ENCODE measurements at regions not wholly inside any gene's neighbourhood (a gene's known extent, or its start where the extent isn't known, plus 50 kb on each side); places are given as distances from the start of the nearest gene placed in this dataset.

DNA sequence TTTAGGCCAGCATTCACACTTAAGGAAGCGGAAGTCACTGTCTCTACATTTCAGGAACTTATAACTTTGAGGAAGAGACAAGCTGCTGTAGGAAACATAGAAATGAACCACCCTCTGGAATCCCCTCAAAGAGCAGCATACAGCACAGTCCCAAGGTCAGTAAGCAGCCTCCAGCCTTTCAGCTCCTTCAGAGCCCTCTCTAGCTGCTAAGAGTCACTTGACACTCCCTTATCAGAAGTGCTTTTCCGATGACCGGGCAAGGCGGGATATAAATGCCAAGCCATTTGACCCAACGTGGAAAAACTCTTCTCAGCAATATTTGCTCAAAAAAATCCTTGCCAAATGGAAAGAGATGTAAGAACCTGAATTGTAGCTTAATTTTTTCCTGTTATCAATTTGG is 1284.3 kb downstream of the XPNPEP1 start:
- Histone ChIP-seq H3K4me2 (no peak overlapping the region), H3K36me3 (replicated peaks; ENCODE audit: insufficient read depth, low read depth) (no peaks in the 10 kb centered on the region), H2AFZ (no peak overlapping the region), H3K9me3 (ENCODE audit: low read depth) (no peaks in the 10 kb centered on the region), H3K9me2 (replicated peaks; ENCODE audit: insufficient read depth) (no peaks in the 10 kb centered on the region), H3K27me3 (no peaks in the 10 kb centered on the region), H3K79me2 (no peaks in the 10 kb centered on the region), H4K20me1 (ENCODE audit: insufficient read depth, poor library complexity, severe bottlenecking) (no peaks in the 10 kb centered on the region), H3K27ac (no peak overlapping the region), H3K4me3 (no peak overlapping the region), H3K4me1 (ENCODE audit: insufficient read depth) (no peaks in the 10 kb centered on the region)
- 72% methylated on average over 5 of the region's 5 CpGs for WGBS (ENCODE audit: low lambda C conversion rate, missing lambda C conversion rate)
- DNase-seq (ENCODE audit: low spot score): no peak
- TF ChIP-seq, protein P1, sequence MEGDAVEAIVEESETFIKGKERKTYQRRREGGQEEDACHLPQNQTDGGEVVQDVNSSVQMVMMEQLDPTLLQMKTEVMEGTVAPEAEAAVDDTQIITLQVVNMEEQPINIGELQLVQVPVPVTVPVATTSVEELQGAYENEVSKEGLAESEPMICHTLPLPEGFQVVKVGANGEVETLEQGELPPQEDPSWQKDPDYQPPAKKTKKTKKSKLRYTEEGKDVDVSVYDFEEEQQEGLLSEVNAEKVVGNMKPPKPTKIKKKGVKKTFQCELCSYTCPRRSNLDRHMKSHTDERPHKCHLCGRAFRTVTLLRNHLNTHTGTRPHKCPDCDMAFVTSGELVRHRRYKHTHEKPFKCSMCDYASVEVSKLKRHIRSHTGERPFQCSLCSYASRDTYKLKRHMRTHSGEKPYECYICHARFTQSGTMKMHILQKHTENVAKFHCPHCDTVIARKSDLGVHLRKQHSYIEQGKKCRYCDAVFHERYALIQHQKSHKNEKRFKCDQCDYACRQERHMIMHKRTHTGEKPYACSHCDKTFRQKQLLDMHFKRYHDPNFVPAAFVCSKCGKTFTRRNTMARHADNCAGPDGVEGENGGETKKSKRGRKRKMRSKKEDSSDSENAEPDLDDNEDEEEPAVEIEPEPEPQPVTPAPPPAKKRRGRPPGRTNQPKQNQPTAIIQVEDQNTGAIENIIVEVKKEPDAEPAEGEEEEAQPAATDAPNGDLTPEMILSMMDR (IDR thresholded peaks at IDR 0.05; ENCODE audit: poor library complexity): no peak
- no peak for TF ChIP-seq EZH2 (IDR thresholded peaks at IDR 0.05; ENCODE audit: borderline replicate concordance)
- no peak for TF ChIP-seq EZH2phosphoT487 (IDR thresholded peaks at IDR 0.05; ENCODE audit: low read depth, severe bottlenecking, unreplicated experiment)

DNA sequence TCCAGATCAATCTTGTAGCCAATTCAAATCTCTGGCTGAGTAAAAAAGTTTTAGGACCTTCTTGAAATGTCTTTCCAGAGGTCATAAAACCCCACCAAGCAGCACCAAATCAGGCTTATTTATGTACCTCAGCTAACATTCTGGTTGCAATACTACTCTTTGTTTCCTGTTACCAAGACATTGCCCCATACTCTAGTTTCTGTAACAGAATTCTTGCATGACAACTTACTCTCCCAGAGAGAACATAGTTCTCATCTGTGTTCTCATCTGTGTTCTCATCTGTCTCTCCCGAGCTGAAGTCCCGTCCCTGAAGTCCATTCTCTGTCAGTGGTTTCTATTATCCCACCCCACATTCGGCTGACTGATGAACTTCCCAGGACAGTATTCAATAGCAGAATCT is 1285.1 kb downstream of the XPNPEP1 start:
- TF ChIP-seq, protein P1 (IDR thresholded peaks at IDR 0.05; ENCODE audit: poor library complexity): no peak
- TF ChIP-seq EZH2 (IDR thresholded peaks at IDR 0.05; ENCODE audit: borderline replicate concordance) (no peak), EZH2phosphoT487 (IDR thresholded peaks at IDR 0.05; ENCODE audit: low read depth, severe bottlenecking, unreplicated experiment) (no peak)
- Histone ChIP-seq H4K20me1 (ENCODE audit: insufficient read depth, poor library complexity, severe bottlenecking) (no peaks in the 10 kb centered on the region), H3K4me1 (ENCODE audit: insufficient read depth) (no peaks in the 10 kb centered on the region), H3K9me3 (ENCODE audit: low read depth) (no peaks in the 10 kb centered on the region), H2AFZ (no peak overlapping the region), H3K4me3 (no peak overlapping the region), H3K9me2 (replicated peaks; ENCODE audit: insufficient read depth) (no peaks in the 10 kb centered on the region), H3K4me2 (no peak overlapping the region), H3K27ac (no peak overlapping the region), H3K36me3 (replicated peaks; ENCODE audit: insufficient read depth, low read depth) (no peaks in the 10 kb centered on the region), H3K79me2 (no peaks in the 10 kb centered on the region), H3K27me3 (no peaks in the 10 kb centered on the region)
- 84% methylated on average over 3 of the region's 3 CpGs for WGBS (ENCODE audit: low lambda C conversion rate, missing lambda C conversion rate)
- DNase-seq (ENCODE audit: low spot score): no peak

DNA sequence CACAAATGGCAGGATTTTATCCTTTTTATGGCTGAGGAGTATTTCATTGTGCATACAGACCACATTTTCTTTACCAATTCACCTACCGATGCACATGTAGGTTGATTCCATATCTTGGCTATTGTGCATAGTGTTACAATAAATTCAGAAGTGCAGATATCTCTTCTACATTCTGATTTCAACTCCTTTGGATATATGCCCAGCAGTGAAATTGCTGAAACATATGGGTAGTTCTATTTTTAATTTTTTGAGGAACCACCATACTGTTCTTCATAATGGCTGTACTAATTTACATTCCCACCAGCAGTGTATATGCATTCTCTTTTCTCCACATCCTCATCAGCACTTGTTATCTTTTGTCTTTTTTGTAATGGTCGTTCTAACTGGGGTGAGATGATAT is 1290.3 kb downstream of the XPNPEP1 start:
- Histone ChIP-seq H4K20me1 (ENCODE audit: insufficient read depth, poor library complexity, severe bottlenecking) (no peaks in the 10 kb centered on the region), H3K4me1 (ENCODE audit: insufficient read depth) (no peaks in the 10 kb centered on the region), H3K4me2 (no peak overlapping the region), H3K9me3 (ENCODE audit: low read depth) (no peaks in the 10 kb centered on the region), H3K27me3 (no peaks in the 10 kb centered on the region), H3K27ac (no peak overlapping the region), H3K36me3 (replicated peaks; ENCODE audit: insufficient read depth, low read depth) (no peaks in the 10 kb centered on the region), H3K4me3 (no peak overlapping the region), H3K79me2 (no peaks in the 10 kb centered on the region), H3K9me2 (replicated peaks; ENCODE audit: insufficient read depth) (no peaks in the 10 kb centered on the region), H2AFZ (no peak overlapping the region)
- 74% methylated on average over 2 of the region's 2 CpGs for WGBS (ENCODE audit: low lambda C conversion rate, missing lambda C conversion rate)
- TF ChIP-seq EZH2phosphoT487 (IDR thresholded peaks at IDR 0.05; ENCODE audit: low read depth, severe bottlenecking, unreplicated experiment): no peak
- TF ChIP-seq EZH2 (IDR thresholded peaks at IDR 0.05; ENCODE audit: borderline replicate concordance): no peak
- TF ChIP-seq, protein P1 (IDR thresholded peaks at IDR 0.05; ENCODE audit: poor library complexity): no peak
- DNase-seq (ENCODE audit: low spot score): no peak

DNA sequence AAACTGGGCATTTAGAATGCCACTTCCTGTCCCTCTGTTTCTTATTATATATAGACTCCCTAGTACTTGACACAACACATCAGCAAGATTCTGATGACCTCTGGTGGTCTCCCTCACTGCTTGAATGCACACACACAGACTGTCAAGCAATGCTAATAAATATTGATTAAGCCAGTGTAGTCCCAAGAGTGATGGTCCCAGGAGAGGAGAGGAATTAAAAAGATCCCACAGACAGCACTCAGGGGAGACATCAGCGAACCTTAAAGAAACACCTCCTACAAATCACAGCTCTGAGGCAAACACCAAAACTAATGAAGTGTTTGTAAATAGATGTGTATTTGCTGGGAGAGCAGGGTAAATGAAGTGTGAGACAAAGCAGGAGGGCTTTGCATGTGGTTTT is 1291.2 kb downstream of the XPNPEP1 start:
- no peaks in the 10 kb centered on the region for H3K4me1 ChIP-seq (ENCODE audit: insufficient read depth)
- H3K9me3 ChIP-seq (ENCODE audit: low read depth): no peaks in the 10 kb centered on the region
- no peaks in the 10 kb centered on the region for H3K79me2 ChIP-seq
- no peaks in the 10 kb centered on the region for H3K27me3 ChIP-seq
- no peak overlapping the region for H3K4me2 ChIP-seq
- H3K36me3 ChIP-seq (replicated peaks; ENCODE audit: insufficient read depth, low read depth): no peaks in the 10 kb centered on the region
- no peak for DNase-seq (ENCODE audit: low spot score)
- H3K4me3 ChIP-seq: no peak overlapping the region
- no peak overlapping the region for H3K27ac ChIP-seq
- TF ChIP-seq, protein P1 (IDR thresholded peaks at IDR 0.05; ENCODE audit: poor library complexity): no peak
- no peaks in the 10 kb centered on the region for H3K9me2 ChIP-seq (replicated peaks; ENCODE audit: insufficient read depth)
- 58% methylated on average over 1 of the region's 1 CpG for WGBS (ENCODE audit: low lambda C conversion rate, missing lambda C conversion rate)
- no peak overlapping the region for H2AFZ ChIP-seq
- no peaks in the 10 kb centered on the region for H4K20me1 ChIP-seq (ENCODE audit: insufficient read depth, poor library complexity, severe bottlenecking)
